Ovary (tissue), 7 donors: ENCODE measurements at regions not wholly inside any gene's neighbourhood (a gene's known extent, or its start where the extent isn't known, plus 50 kb on each side); places are given as distances from the start of the nearest gene placed in this dataset.

Experiments used
- DNase-seq, 5 donors: peaks; one replicate each; pipeline ENCODE4 v3.0.0-alpha.2; 2019 to 2020
- H3K27ac ChIP-seq, 2 donors: fragments of 200-600 bp; one replicate each; pipeline versions ENCODE4 v1.5.1 to v1.8.0; 2019 to 2022
- H3K27me3 ChIP-seq: fragments of 200-600 bp; one replicate; pipeline ENCODE4 v1.8.0; 2022
- H3K36me3 ChIP-seq: fragments of 200-600 bp; sonication (generic); one replicate; pipeline ENCODE4 v1.5.1; 2019
- H3K4me1 ChIP-seq: one replicate; pipeline ENCODE4 v1.8.1; 2013; ENCODE audit warnings: mild to moderate bottlenecking, moderate library complexity; ENCODE audit not compliant: insufficient read depth
- H3K4me3 ChIP-seq: fragments of 200-600 bp; sonication (generic); one replicate; pipeline ENCODE4 v1.5.1; 2017
- H3K9me3 ChIP-seq, 2 donors: fragments of 200-600 bp in 1 of 2; sonication (generic) in 1 of 2; one replicate each; pipeline versions ENCODE4 v1.5.1 to v1.8.1; 2013 to 2019; ENCODE audit warnings: mild to moderate bottlenecking in 1 of 2, moderate library complexity in 1 of 2
- EP300 ChIP-seq: sonication (generic); formaldehyde crosslinking; IDR thresholded peaks from one replicate; pipeline ENCODE4 v1.6.1; 2017; ENCODE audit warnings: antibody characterized with exemption
- POLR2A ChIP-seq: fragments of 450-650 bp; IDR thresholded peaks from one replicate; pipeline ENCODE4 v1.6.1; 2017; ENCODE audit warnings: antibody characterized with exemption, mild to moderate bottlenecking, moderate library complexity
- WGBS, 3 donors: extraction: QIAGEN DNeasy Blood & Tissue Kit in 1 of 3; methylation state at CpG; one replicate each; pipeline versions ENCODE4 v1.1.5 to v1.1.7; 2013 to 2017; 5-methylcytosine and 5-hydroxymethylcytosine counted together
- intact Hi-C, 4 donors: fragments of 100-400 bp; cut with DNase I; formaldehyde crosslinking; loops; one replicate each; pipeline versions ENCODE4 v1.11.0 to v1.15.1; 2022 to 2023
- TF ChIP-seq, protein P1 (sequence below), 3 donors: fragments of 450-650 bp in 2 of 3; fragments of 200-600 bp in 1 of 3; IDR thresholded peaks; one replicate each; pipeline versions ENCODE4 v1.5.1 to v1.8.0; 2016 to 2022; ENCODE audit warnings: antibody characterized with exemption in 3 of 3, mild to moderate bottlenecking in 1 of 3
- donor health status: DM: no; HTN: no; CAD: no; lungs with moderate emphysema.
- donor health status: DM: no; HTN: no; CAD: no.
- donor health status: Bipolar disorder and iron deficiency.
- donor health status: DM: no; HTN: no; CAD: no.
- donor health status: DM: yes; HTN: yes; CAD: no.

DNA sequence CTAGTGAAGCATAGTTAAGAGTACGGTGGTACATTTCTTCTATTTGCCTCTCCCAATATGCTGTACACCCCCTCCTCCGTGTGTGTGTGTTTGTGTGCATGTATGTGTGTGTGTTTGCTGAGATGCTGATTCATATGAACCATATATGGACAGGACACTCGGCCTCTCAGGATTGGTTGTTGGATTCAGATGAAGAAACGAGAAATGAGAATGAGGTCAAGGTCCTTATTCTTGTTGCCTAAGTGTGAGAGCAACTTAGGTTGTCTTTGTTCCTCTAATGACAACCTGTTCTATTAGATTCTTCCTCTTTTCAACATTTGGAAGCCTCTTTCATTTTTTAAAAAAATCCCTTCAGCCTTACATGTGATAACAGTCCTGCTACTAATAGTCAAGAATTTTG is 1387.6 kb downstream of the STIM2 start:
- 62 to 69% (median 64%) methylated on average over 4 of the region's 4 CpGs for WGBS, 3 donors
- no peak overlapping the region for H3K4me3 ChIP-seq

DNA sequence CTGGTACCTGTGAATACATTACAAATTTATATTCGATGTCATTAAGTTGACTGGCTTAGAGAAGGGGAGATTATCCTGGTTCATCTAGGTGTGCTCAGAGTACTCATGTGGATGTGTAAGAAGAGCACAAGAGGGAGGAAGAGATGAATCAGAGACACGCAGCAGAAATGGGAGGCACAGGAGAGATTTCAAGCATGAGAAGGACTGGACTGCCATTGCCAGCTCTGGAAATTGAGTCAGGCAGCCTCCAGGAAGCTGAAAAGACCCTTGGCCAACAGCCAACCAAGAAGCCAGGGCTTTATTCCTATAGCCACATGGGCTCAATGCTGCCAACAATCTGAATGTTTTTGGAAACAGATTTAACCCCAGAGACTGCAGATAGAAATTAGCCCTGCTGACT is 1390.0 kb downstream of the STIM2 start:
- Histone ChIP-seq H3K27me3 (no peaks in the 10 kb centered on the region), H3K36me3 (no peaks in the 10 kb centered on the region), H3K27ac (no peak overlapping the region), H3K9me3 (no peaks in the 10 kb centered on the region), H3K4me3 (no peak overlapping the region), H3K4me1 (no peaks in the 10 kb centered on the region)
- 88 to 96% (median 94%) methylated on average over 2 of the region's 2 CpGs for WGBS, 3 donors
- intact Hi-C loops = no loop called here
- TF ChIP-seq EP300 = no peak
- no peak for TF ChIP-seq POLR2A
- TF ChIP-seq, protein P1, sequence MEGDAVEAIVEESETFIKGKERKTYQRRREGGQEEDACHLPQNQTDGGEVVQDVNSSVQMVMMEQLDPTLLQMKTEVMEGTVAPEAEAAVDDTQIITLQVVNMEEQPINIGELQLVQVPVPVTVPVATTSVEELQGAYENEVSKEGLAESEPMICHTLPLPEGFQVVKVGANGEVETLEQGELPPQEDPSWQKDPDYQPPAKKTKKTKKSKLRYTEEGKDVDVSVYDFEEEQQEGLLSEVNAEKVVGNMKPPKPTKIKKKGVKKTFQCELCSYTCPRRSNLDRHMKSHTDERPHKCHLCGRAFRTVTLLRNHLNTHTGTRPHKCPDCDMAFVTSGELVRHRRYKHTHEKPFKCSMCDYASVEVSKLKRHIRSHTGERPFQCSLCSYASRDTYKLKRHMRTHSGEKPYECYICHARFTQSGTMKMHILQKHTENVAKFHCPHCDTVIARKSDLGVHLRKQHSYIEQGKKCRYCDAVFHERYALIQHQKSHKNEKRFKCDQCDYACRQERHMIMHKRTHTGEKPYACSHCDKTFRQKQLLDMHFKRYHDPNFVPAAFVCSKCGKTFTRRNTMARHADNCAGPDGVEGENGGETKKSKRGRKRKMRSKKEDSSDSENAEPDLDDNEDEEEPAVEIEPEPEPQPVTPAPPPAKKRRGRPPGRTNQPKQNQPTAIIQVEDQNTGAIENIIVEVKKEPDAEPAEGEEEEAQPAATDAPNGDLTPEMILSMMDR (IDR thresholded peaks at IDR 0.05) = no peak
- DNase-seq = no peak

More for the DNA sequence above, 1387.6 kb downstream of the STIM2 start:
- no peak for DNase-seq
- Histone ChIP-seq H3K36me3 (no peaks in the 10 kb centered on the region), H3K4me1 (no peaks in the 10 kb centered on the region), H3K9me3 (no peaks in the 10 kb centered on the region), H3K27ac (no peak overlapping the region), H3K27me3 (no peaks in the 10 kb centered on the region)
- intact Hi-C loops = no loop called here
- TF ChIP-seq EP300 (no peak), POLR2A (no peak)
- TF ChIP-seq, protein P1 (IDR thresholded peaks at IDR 0.05) = no peak

DNA sequence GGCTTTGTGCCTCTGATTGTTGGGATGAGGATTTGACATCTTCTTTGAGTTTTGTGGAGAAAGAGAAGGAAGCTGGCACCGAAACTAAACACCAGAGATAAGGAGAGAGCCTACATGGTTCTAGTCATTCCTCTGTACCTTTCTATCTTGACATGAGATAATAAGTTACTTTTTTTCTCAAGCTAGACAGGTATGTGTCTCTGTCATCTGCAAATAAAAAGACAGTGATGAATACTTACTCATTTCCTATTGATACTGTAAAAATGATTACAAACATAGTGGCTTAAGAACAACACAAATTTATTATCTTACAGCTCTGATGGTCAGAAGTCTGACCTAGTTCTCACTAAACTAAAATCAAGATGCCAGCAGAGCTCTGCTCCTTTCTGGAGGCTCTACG is 1391.2 kb downstream of the STIM2 start:
- no peak for DNase-seq
- Histone ChIP-seq H3K27me3 (no peaks in the 10 kb centered on the region), H3K4me3 (no peak overlapping the region), H3K27ac (no peak overlapping the region), H3K4me1 (no peaks in the 10 kb centered on the region), H3K36me3 (no peaks in the 10 kb centered on the region), H3K9me3 (no peaks in the 10 kb centered on the region)
- WGBS, 3 donors = 93 to 94% (median 94%) methylated on average over 2 of the region's 2 CpGs
- intact Hi-C loops = no loop called here
- TF ChIP-seq, protein P1 (IDR thresholded peaks at IDR 0.05) = no peak
- no peak for TF ChIP-seq POLR2A
- no peak for TF ChIP-seq EP300

DNA sequence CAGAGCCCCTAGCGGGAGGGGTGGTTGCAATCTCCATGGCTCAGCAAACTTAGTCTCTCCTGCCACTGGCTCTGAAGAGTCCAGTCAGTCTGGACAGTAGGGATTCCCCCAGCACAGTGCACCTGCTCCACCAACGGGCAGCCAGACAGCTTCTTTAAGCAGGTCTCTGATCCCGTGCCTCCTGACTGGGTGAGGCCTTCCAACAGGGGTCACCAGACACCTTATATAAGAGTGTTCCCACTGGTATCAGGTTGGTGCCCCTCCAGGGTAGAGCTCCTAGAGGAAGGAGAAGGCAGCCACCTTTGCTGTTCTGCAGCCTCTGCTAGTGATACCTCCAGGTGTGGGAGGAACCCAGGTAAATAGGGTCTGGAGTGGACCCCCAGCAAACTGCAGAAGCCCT is 1393.4 kb downstream of the STIM2 start:
- Histone ChIP-seq H3K36me3 (no peaks in the 10 kb centered on the region), H3K27ac (no peak overlapping the region), H3K27me3 (no peaks in the 10 kb centered on the region), H3K9me3 (no peaks in the 10 kb centered on the region), H3K4me1 (no peaks in the 10 kb centered on the region), H3K4me3 (no peak overlapping the region)
- no peak for TF ChIP-seq EP300
- TF ChIP-seq POLR2A = no peak
- TF ChIP-seq, protein P1 (IDR thresholded peaks at IDR 0.05) = no peak
- intact Hi-C loops = no loop called here
- no peak for DNase-seq
- 86 to 91% (median 87%) methylated on average over 2 to 3 of the region's 3 CpGs for WGBS, 3 donors

DNA sequence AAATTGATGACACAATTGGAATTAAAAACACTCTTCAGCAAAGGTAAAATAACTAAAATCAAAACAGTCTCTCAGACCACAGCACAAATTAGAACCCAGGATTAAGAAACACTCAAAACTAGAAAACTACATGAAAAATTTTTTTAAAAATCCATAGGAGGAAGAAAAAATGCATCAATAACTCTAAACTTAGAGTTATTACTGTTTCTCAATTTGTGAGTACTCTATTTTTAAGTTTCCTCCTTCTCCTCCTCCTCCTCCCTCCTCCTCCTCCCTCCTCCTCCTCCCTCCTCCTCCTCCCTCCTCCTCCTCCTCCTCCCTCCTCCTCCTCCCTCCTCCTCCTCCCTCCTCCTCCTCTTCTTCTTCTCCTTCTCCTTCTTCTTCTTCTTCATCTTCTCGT is 1395.7 kb downstream of the STIM2 start:
- intact Hi-C loops = no loop called here
- TF ChIP-seq, protein P1 (IDR thresholded peaks at IDR 0.05) = no peak
- no peak for TF ChIP-seq POLR2A
- 78 to 100% (median 97%) methylated on average over 1 of the region's 1 CpG for WGBS, 3 donors

More for the DNA sequence above, 1395.7 kb downstream of the STIM2 start:
- Histone ChIP-seq H3K36me3 (no peaks in the 10 kb centered on the region), H3K27ac (no peak overlapping the region), H3K4me1 (no peaks in the 10 kb centered on the region), H3K27me3 (no peaks in the 10 kb centered on the region), H3K4me3 (no peak overlapping the region), H3K9me3 (no peaks in the 10 kb centered on the region)
- DNase-seq = no peak
